PFSK-1 (cell line): ENCODE measurements at regions not wholly inside any gene's neighbourhood (a gene's known extent, or its start where the extent isn't known, plus 50 kb on each side); places are given as distances from the start of the nearest gene placed in this dataset.

Experiments
- FOXP2 ChIP-seq: optimal IDR thresholded peaks from 2 replicates; pipeline ENCODE3; 2011; ENCODE audit warnings: borderline replicate concordance, control low read depth, inconsistent platforms; ENCODE audit not compliant: insufficient read depth; ENCODE audit errors: extremely low read length, extremely low read depth
- POLR2AphosphoS5 ChIP-seq: IDR thresholded peaks from 2 replicates; pipeline ENCODE4 v1.6.1; 2012; ENCODE audit warnings: low read depth, mild to moderate bottlenecking, control low read depth, low read length, moderate library complexity

DNA sequence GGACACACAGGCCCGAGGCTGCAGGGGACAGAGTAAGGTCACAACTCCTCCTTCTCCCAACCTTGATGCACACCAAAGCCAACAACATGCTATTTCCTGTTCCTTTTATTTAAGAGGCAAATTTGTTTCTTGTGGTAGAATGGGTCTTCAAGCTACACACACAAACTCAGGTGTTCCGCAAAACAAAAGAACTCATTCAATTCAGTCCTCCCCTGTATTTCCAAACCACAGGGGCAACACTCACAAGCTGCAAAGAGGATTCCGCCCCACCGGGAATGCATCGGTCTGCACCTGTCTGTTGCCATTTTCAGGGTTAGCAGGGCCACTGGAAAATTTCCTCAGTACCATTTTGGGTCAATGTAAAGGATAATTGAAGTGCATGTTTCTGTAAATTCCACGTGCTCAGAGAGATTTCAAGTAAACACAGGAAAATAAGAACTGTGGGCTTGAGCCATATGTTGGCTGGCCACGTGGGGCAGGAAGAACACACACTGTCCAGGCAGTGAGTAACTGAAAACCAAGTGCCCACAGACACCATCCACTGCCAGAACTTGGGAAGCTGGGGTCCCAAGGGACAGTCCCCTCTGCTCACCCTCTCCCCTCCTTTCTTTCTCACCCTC lies 145.2 kb upstream of the ERG start:
- TF ChIP-seq FOXP2 (no peak), POLR2AphosphoS5 (no peak)
